Activated naive CD4-positive, alpha-beta T cell treated with anti-CD3 and anti-CD28 coated beads, Interleukin-2, amount 50 U/mL, for 72 hours (primary cell): ENCODE measurements at regions not wholly inside any gene's neighbourhood (a gene's known extent, or its start where the extent isn't known, plus 50 kb on each side); places are given as distances from the start of the nearest gene placed in this dataset.

Source experiments
- ATAC-seq, 2 donors: fragments of 150-1000 bp; cut with Tn5 transposase; 2 replicates each; pipeline ENCODE4 v1.10.0; 2021; ENCODE audit warnings: mild to moderate bottlenecking in 2 of 2, moderate library complexity in 2 of 2
- DNase-seq, 2 donors: peaks; one replicate each; pipeline ENCODE4 v3.0.0; 2021 to 2022; ENCODE audit warnings: low spot score in 2 of 2
- H3K27ac Mint-ChIP-seq, 2 donors: one replicate each; pipeline ENCODE4 v1.8.0; 2022; ENCODE audit warnings: mild to moderate bottlenecking in 2 of 2, mixed read lengths in 2 of 2
- H3K36me3 Mint-ChIP-seq, 2 donors: one replicate each; pipeline ENCODE4 v1.8.0; 2022; ENCODE audit warnings: mixed read lengths in 2 of 2
- H3K9me3 Mint-ChIP-seq, 2 donors: one replicate each; pipeline ENCODE4 v1.8.0; 2022; ENCODE audit warnings: mixed read lengths in 2 of 2

GRCh38 chr7:38002689-38003088 lies 82.2 kb downstream of the EPDR1 start:
- H3K36me3 Mint-ChIP-seq, result no peaks in the 10 kb centered on the region
- DNase-seq (no peak), ATAC-seq (no peak)
- no peaks in the 10 kb centered on the region for H3K9me3 Mint-ChIP-seq
- no peak overlapping the region for H3K27ac Mint-ChIP-seq

- DNase-seq, result no peak
- Mint-ChIP-seq H3K36me3 (no peaks in the 10 kb centered on the region), H3K9me3 (peaks cover 6 to 9% of the 10 kb centered on the region in 2 donors), H3K27ac (no peak overlapping the region)
- no peak for ATAC-seq
Measured at GRCh38 chr7:38006559-38006958, 86.1 kb downstream of the EPDR1 start.

- no peaks in the 10 kb centered on the region for H3K36me3 Mint-ChIP-seq
- ATAC-seq (no peak), DNase-seq (no peak)
- peaks cover 6 to 9% of the 10 kb centered on the region in 2 donors for H3K9me3 Mint-ChIP-seq
- H3K27ac Mint-ChIP-seq, result no peak overlapping the region
Measured at GRCh38 chr7:38007096-38007495, 86.7 kb downstream of the EPDR1 start.

- H3K9me3 Mint-ChIP-seq, result peaks cover 6 to 9% of the 10 kb centered on the region in 2 donors
- DNase-seq (no peak), ATAC-seq (no peak)
- no peaks in the 10 kb centered on the region for H3K36me3 Mint-ChIP-seq
- no peak overlapping the region for H3K27ac Mint-ChIP-seq
Measured at GRCh38 chr7:38013246-38013645, 92.8 kb downstream of the EPDR1 start.

GRCh38 chr7:38016567-38016966 lies 96.1 kb downstream of the EPDR1 start:
- H3K9me3 Mint-ChIP-seq, result no peaks in the 10 kb centered on the region
- no peaks in the 10 kb centered on the region for H3K36me3 Mint-ChIP-seq
- DNase-seq, result no peak
- H3K27ac Mint-ChIP-seq, result no peak overlapping the region
- no peak for ATAC-seq

GRCh38 chr7:38017320-38017719 lies 96.9 kb downstream of the EPDR1 start:
- DNase-seq (no peak), ATAC-seq (no peak)
- no peaks in the 10 kb centered on the region for H3K9me3 Mint-ChIP-seq
- H3K27ac Mint-ChIP-seq, result no peak overlapping the region
- no peaks in the 10 kb centered on the region for H3K36me3 Mint-ChIP-seq

- Mint-ChIP-seq H3K36me3 (no peaks in the 10 kb centered on the region), H3K9me3 (no peaks in the 10 kb centered on the region), H3K27ac (no peak overlapping the region)
- DNase-seq, result no peak
- no peak for ATAC-seq
Measured at GRCh38 chr7:38020121-38020785, 99.8 kb downstream of the EPDR1 start.

- ATAC-seq, result no peak
- no peak overlapping the region for H3K27ac Mint-ChIP-seq
Measured at GRCh38 chr7:38021892-38022291, 101.5 kb downstream of the EPDR1 start.

GRCh38 chr7:38025815-38026214 lies 105.4 kb downstream of the EPDR1 start:
- Mint-ChIP-seq H3K36me3 (no peaks in the 10 kb centered on the region), H3K27ac (no peak overlapping the region), H3K9me3 (no peaks in the 10 kb centered on the region)
- DNase-seq, result no peak
- no peak for ATAC-seq

More at GRCh38 chr7:38021892-38022291, 101.5 kb downstream of the EPDR1 start:
- no peak for DNase-seq
- no peaks in the 10 kb centered on the region for H3K36me3 Mint-ChIP-seq
- H3K9me3 Mint-ChIP-seq, result no peaks in the 10 kb centered on the region

GRCh38 chr7:38027884-38028455 lies 107.5 kb downstream of the EPDR1 start:
- DNase-seq (no peak), ATAC-seq (no peak)
- Mint-ChIP-seq H3K27ac (no peak overlapping the region), H3K36me3 (no peaks in the 10 kb centered on the region), H3K9me3 (no peaks in the 10 kb centered on the region)

GRCh38 chr7:38034062-38034908 lies 113.8 kb downstream of the EPDR1 start:
- no peak for ATAC-seq
- no peak for DNase-seq
- Mint-ChIP-seq H3K36me3 (no peaks in the 10 kb centered on the region), H3K27ac (no peak overlapping the region), H3K9me3 (peaks cover 0 to 4% of the 10 kb centered on the region in 2 donors)

- Mint-ChIP-seq H3K27ac (no peak overlapping the region), H3K36me3 (no peaks in the 10 kb centered on the region), H3K9me3 (peaks cover 0 to 4% of the 10 kb centered on the region in 2 donors)
- no peak for DNase-seq
- no peak for ATAC-seq
Measured at GRCh38 chr7:38040831-38041230, 120.4 kb downstream of the EPDR1 start.

- Mint-ChIP-seq H3K36me3 (peaks cover 0 to 6% of the 10 kb centered on the region in 2 donors), H3K27ac (no peak overlapping the region), H3K9me3 (no peaks in the 10 kb centered on the region)
- DNase-seq (no peak), ATAC-seq (no peak)
Measured at GRCh38 chr7:38049679-38050078, 128.4 kb upstream of the STARD3NL start.

GRCh38 chr7:38051311-38051710 lies 126.7 kb upstream of the STARD3NL start:
- Mint-ChIP-seq H3K9me3 (no peaks in the 10 kb centered on the region), H3K36me3 (peaks cover 0 to 6% of the 10 kb centered on the region in 2 donors)

GRCh38 chr7:38051786-38052185 lies 126.3 kb upstream of the STARD3NL start:
- ATAC-seq, result no peak
- Mint-ChIP-seq H3K27ac (no peak overlapping the region), H3K9me3 (no peaks in the 10 kb centered on the region), H3K36me3 (peaks cover 0 to 6% of the 10 kb centered on the region in 2 donors)
- DNase-seq, result no peak

More at GRCh38 chr7:38051311-38051710, 126.7 kb upstream of the STARD3NL start:
- no peak for ATAC-seq
- no peak for DNase-seq
- H3K27ac Mint-ChIP-seq, result no peak overlapping the region

- Mint-ChIP-seq H3K36me3 (peaks cover 0 to 6% of the 10 kb centered on the region in 2 donors), H3K27ac (no peak overlapping the region), H3K9me3 (no peaks in the 10 kb centered on the region)
- ATAC-seq (no peak), DNase-seq (no peak)
Measured at GRCh38 chr7:38052786-38053185, 125.3 kb upstream of the STARD3NL start.

GRCh38 chr7:38054199-38054598 lies 123.8 kb upstream of the STARD3NL start:
- Mint-ChIP-seq H3K36me3 (peaks cover 0 to 3% of the 10 kb centered on the region in 2 donors), H3K9me3 (no peaks in the 10 kb centered on the region), H3K27ac (no peak overlapping the region)
- no peak for ATAC-seq
- no peak for DNase-seq
